Uterus (tissue), 2 donors: ENCODE measurements at regions not wholly inside any gene's neighbourhood (a gene's known extent, or its start where the extent isn't known, plus 50 kb on each side); places are given as distances from the start of the nearest gene placed in this dataset.

Experiments used
- CTCF ChIP-seq, 4 experiments: fragments of 200-600 bp in 2 of 4; fragments of 450-650 bp in 2 of 4; sonication (generic) in 2 of 4; IDR thresholded peaks; one replicate each; pipeline ENCODE4 v1.5.1; 2016 to 2019; ENCODE audit warnings: antibody characterized with exemption in 4 of 4, mild to moderate bottlenecking in 2 of 4, moderate library complexity in 1 of 4
- POLR2A ChIP-seq, 2 donors: fragments of 450-650 bp; IDR thresholded peaks; one replicate each; pipeline ENCODE4 v1.6.1; 2016; ENCODE audit warnings: antibody characterized with exemption in 2 of 2, mild to moderate bottlenecking in 1 of 2, moderate library complexity in 1 of 2

- TF ChIP-seq CTCF (IDR thresholded peaks at IDR 0.05), result no peak
- TF ChIP-seq POLR2A (IDR thresholded peaks at IDR 0.05), result no peak
These were observed 169.2 kb downstream of the LPIN1 start for GRCh38 chr2:11915650-11916049.
